ENCODE measurements at regions not wholly inside any gene's neighbourhood (a gene's known extent, or its start where the extent isn't known, plus 50 kb on each side); places are given as distances from the start of the nearest gene placed in this dataset.

- TF ChIP-seq CTCF (IDR thresholded peaks at IDR 0.05 in 4 of 5, conservative IDR thresholded peaks at IDR 0.05 in 1 of 5) = no peak
- TF ChIP-seq POLR2A (IDR thresholded peaks at IDR 0.05) = no peak
Measured at GRCh38 chr7:67554986-67555385, 558.4 kb downstream of the TYW1 start.

All from gastrocnemius medialis (tissue), 4 donors.